ENCODE measurements at regions not wholly inside any gene's neighbourhood (a gene's known extent, or its start where the extent isn't known, plus 50 kb on each side); places are given as distances from the start of the nearest gene placed in this dataset.

GRCh38 chr21:15466329-15466728, 263.5 kb upstream of the USP25 start:
- TF ChIP-seq, protein P1, sequence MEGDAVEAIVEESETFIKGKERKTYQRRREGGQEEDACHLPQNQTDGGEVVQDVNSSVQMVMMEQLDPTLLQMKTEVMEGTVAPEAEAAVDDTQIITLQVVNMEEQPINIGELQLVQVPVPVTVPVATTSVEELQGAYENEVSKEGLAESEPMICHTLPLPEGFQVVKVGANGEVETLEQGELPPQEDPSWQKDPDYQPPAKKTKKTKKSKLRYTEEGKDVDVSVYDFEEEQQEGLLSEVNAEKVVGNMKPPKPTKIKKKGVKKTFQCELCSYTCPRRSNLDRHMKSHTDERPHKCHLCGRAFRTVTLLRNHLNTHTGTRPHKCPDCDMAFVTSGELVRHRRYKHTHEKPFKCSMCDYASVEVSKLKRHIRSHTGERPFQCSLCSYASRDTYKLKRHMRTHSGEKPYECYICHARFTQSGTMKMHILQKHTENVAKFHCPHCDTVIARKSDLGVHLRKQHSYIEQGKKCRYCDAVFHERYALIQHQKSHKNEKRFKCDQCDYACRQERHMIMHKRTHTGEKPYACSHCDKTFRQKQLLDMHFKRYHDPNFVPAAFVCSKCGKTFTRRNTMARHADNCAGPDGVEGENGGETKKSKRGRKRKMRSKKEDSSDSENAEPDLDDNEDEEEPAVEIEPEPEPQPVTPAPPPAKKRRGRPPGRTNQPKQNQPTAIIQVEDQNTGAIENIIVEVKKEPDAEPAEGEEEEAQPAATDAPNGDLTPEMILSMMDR (IDR thresholded peaks at IDR 0.05) = no peak
- TF ChIP-seq POLR2A (IDR thresholded peaks at IDR 0.05) = no peak

Data from breast epithelium (tissue), 3 donors.